HG03442 (cell line): ENCODE measurements at regions not wholly inside any gene's neighbourhood (a gene's known extent, or its start where the extent isn't known, plus 50 kb on each side); places are given as distances from the start of the nearest gene placed in this dataset.
"Not testable (repeated sequence)": the region's sequence is repeated elsewhere in the genome, so short reads cannot be mapped to it uniquely, and the experiment has no call there.

Experiments
- ATAC-seq: cut with Tn5 transposase; IDR thresholded peaks from one replicate; pipeline ENCODE4 v1.9.1; 2021; ENCODE audit warnings: mild to moderate bottlenecking, moderate library complexity; ENCODE audit not compliant: unreplicated experiment

DNA sequence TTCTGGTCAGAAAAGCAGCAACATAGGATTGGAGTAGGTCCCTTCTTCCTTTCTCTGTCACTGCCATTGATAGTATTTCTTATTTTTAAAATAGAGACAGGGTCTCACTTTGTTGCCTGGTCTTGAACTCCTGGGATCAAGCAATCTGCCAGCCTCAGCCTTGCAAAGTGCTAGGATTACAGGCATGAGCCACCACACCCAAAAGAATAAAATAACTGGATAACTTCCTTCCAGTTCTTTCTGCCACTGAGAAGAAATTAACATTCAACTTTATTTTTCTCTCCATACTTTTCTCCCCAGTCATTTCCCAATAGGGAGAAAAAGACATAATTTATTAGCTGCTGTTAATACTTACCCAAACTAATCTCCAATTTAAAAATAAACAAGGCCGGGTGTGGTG is 91.9 kb upstream of the MED13 start:
- ATAC-seq, result no peak

DNA sequence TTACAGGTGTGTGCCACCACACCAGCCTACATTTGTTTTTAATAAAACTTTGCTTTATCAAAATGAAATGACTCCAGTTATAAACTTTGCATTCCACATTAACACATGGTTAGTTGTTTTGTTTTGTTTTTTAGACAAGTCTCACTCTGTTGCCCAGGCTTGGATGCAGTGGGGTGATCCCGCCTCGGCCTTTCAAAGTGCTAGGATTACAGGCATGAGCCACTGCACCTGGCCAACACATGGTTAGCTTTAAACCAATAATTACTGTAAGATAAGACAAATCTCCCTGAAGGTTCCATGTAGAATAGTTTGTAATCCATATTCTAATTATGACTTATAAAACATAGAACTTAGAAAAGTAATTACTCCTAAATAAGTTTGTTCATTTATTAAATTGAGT is 89.8 kb upstream of the MED13 start:
- ATAC-seq, result no peak

DNA sequence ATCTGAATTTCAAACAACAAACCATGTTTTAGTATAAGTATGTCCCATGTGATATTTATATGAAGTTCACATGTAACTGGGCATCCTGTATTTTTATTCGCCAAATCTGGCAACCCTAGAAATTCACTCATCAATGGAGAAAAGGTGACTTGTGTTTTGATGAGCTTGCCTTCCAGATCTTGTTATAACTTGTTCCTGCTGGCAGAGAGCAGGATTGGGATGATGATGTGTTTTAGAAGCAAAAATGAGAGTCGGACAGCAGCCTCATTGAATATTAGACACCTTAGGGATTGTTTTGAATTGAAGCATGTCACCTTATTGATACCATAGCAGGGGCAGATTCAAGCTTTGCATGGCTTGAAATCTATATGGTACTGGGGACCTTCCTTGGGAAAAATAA is 85.4 kb upstream of the MED13 start:
- ATAC-seq, result no peak

DNA sequence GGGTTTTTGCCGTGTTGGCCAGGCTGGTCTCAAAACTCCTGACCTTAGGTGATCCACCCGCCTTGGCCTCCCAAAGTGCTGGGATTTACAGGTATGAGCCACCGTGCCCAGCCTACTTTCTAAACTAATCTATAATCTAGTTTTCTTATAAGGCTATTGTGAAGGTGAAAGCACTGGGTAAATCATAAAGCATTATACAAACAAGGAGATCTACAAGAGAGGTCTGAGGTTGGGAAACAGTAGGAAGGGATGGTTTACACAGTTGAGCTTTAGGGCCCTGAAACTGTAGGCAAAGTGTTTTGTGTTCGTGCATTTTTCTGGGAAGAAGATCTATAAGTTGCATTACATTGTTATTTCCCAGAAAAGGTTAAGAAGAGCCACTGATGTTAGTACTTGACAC is 84.9 kb upstream of the MED13 start:
- no peak for ATAC-seq

DNA sequence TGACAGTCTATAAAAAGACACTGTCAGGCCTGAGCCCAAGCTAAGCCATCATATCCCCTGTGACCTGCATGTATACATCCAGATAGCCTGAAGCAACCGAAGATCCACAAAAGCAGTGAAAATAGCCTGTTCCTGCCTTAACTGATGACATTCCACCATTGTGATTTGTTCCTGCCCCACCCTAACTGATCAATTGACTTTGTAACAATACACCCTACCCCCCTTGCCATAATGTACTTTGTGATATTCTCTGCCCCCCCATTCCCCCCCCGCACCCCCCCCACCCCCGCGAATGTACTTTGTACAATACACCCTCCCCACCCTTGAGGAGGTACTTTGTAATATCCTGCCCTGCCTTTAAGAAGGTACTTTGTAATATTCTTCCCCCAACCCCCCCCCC is 82.2 kb upstream of the MED13 start:
- ATAC-seq, result no peak

DNA sequence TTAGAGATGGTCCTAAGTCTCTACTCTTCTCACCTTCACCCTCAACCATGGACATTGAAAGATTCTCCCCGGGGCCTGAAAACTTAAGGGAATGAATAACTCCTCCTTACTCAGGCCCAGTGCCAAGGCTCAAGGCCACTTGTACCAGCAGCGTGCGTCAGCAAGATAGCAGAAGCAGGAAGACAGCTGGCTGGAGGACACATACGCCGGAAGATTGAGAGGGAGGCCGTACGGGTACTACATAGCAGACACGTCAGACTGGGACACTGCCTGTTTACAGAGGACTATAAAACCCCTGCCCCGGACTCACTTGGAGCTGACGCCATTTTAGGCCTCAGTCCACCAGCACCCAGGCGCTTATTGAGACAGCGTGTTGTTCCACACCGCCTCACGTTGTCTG is 75.8 kb upstream of the MED13 start:
- ATAC-seq, result no peak

DNA sequence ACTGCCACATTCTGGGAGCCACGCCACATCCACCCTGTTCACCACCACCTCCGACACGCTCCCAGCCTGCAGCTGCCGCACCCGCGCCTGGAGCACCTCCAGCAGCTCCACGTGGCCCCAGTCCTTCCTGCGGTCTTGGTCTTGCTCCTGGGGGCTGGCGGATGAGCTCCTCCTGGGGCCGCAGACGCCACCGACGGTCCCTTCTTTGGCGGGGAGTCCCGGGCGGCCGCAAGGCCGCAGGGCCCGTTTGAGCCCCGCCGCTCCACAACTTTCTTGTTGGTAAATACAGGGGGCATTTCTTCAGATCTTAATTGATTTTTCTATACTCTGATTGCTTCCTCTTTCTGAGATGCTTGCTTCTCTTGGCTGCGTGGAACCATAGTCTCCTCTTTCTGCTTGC is 75.3 kb upstream of the MED13 start:
- no peak for ATAC-seq

DNA sequence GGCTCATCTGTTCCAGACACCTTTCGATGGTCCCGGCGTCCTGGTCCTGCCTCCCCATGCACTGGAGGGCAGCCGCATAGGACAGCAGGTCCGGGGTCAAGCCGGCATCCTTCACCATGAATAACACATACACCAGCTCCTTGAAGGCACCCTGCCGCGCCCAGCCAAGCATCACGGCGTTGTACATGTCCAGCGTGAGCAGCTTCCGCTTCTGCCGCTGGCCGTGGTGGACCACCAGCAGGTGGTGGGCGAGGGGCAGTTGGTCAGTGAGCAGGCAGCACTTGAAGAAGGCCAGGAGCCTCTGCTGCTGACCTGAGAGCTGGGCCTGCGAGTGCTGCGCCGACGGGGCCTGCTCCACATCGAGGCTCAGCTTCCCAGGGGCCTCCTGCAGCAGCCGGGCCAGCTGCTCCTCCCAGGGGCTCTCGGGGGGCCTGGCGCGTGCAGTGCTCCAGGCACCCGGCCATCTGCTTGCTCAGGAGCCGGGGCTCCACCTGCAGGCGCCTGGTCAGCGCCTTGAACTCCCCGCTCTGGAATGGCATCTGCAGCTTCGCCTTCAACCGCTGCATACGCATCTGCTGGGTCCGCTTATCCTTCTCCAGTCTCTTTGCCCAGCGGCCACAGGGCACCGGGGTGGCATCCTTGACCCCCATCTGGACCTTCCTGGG is 74.7 kb upstream of the MED13 start:
- ATAC-seq, result not testable (repeated sequence)

DNA sequence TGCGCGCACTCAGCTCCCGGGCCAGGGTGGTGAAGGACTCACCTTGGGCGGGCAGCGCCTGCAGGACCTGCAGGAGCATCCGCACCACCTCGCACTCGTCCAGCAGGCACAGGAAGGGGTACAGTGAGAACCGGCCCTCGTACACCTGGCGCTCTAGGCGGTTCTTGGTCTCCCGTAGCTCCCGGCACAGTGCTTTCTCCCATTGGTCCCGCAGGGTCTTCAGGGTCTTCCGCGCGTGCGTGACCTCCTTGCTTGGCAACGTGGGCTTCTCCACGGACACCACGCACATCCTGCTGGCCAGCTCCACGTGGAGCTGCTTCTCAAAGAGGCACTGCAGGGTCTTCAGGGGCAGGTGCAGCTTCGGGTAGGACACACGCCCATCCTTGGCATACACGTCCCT is 74.1 kb upstream of the MED13 start:
- no peak for ATAC-seq

DNA sequence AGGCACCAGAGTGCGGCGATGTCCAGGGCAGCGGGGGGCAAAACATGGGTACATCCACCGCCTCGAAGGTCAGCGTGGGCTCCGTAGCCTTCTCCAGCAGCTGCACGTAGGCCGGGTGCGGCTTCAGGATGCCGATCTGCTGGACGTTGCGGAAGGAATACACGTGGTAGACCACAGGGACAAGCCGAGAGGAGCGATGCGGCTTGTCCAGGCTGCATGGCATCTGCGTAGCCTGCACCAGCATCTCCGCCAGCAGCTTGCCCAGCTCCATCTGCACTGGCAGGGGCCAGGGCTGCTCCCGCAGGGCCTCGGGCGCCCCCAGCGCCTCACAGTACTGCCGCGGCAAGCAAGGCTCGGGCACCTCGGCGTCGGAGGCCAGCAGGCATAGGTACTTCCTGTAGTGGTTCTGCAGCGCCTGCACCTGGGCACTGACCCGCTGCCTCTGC is 73.6 kb upstream of the MED13 start:
- not testable (repeated sequence) for ATAC-seq

DNA sequence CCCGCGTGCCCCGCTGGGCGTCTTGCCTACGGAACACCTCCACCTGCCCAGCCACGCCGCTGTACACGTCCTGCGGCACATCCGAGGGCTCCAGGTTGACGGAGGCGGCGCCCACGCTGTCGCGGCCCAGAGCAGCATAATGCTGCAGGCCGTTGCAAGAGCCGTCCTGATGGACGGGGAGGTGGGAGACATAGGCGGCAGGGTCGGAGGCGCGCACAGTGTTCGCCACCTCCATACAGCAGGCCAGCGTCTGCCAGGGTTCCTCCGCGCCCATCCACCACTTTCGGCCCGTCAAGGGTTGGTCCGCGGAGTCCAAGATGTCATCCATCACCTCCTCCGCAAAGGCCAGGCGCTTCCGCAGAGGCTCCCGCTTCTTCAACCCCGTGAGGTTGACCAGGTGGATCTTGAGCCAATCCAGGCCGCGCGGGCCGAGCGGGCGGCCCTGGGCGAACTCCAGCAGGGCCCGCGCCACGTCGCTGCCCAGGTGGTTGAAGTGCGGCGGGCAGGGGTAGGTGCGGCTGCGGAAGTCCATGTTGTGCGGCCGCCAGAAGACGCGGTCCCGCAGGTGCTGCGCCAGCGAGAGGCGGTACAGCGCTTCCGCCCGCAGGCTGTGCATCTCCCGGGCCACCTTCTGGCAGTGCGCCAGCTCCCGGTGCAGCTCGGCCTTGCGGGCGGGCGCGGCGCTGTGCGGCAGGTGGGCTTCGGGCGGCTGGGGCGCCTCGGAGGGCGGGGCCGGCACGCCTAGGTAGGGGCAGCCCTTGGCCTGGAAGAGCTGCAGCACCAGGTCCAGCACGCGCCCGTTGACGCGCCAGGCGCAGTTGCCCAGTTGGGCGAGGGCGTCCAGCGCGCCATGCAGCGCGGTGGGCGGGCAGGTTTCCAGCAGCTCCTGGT is 72.9 kb upstream of the MED13 start:
- ATAC-seq, result not testable (repeated sequence)

DNA sequence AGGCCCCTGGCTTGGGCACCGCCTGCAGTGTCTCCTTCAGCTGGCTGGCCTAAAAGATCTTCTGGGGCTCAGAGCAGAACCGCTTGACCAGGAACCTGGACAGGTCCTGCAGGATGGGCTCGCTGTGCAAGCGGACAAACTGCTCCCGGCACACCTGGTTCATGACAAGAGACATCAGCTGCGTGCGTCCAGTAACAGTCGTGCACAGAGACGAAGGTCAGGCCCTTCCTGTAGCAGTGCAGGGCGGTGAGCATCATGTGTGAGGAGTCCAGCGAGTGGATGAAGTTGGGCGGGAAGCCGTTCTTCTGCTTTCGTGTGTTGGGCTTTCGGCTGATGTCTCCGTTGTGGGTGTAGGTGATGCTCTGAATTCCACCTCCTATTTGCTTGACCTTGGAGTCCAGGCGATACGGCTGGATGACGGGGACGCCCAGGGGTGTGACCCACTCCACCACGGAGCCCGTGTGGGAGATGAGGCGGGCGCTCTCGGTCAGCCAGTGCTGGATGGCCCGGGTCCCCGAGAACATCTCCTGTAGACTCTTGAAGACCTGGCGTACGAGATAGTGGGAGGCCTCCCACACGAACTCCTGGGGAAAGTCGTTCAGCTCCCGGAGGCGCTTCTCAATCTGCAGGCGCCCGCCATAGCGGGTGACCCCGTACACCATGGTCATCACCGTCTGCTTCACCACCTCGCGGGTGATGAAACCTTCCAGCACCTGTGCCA is 72.1 kb upstream of the MED13 start:
- not testable (repeated sequence) for ATAC-seq

DNA sequence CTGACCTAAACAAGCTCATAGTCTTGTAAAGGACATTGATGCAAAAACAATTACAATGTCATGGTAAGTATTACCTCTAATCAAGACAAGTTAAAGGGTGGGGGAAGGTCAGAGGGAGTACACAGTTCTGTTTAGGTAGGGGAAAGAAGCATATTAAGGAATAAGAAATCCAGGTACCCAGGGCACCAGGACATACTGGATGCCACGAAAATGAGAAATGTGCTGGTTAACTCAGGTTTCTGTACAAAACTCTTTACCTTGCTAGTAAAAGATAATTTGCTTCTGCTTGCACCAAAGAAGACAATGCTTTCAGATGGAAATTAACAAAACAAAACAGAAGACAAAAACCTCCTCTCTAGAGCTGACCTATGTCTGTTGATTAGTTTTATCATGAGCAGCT is 70.7 kb upstream of the MED13 start:
- ATAC-seq, result no peak

DNA sequence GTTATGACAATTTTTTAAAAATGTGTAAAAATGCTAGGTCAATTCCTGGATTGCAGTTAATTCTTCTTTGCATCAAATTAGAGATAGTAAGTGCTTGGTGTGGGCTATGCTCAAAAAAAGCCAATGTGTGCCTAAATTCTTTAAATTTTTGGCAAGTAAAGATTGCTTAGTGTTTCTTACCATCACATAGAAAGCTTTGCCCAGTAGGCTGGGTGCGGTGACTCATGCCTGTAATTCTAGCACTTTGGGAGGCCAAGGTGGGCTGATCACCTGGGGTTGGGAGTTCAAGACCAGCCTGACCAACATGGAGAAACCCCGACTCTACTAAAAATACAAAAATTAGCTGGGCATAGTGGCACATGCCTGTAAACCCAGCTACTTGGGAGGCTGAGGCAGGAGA is 70.0 kb upstream of the MED13 start:
- not testable (repeated sequence) for ATAC-seq

DNA sequence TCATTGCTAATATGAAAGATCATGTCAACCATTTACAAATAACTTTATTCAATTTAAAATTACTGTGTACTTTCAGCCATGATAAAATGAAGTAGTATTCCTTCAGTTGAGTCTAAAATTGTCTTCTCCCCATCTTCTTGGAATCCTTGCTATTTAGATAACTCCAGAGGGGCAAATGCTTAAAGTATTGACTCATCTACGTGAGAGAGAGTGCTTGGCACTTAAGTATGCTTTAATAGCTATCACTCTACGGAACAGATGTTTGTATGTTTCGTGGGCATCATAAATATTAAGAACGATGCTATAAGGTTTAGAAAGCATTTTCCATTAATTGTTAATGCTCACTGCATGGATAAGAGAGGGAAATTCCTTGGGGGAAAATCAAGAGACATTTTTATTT is 69.3 kb upstream of the MED13 start:
- ATAC-seq, result no peak

DNA sequence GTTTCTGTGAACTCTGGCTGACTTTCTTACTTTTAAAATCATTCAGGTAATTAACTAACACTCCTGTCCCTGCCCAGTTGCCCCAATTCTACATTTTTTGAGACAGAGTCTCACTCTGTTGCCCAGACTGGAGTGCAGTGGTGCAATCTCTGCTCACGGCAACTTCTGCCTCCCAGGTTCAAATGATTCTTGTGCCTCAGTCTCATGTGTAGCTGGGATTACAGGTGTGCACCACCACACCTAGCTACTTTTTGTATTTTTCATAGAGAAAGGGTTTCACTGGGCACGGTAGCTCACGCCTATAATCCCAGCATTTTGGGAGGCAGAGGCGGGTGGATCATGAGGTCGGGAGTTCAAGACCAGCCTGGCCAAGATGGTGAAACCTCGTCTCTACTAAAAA is 66.2 kb upstream of the MED13 start:
- not testable (repeated sequence) for ATAC-seq

DNA sequence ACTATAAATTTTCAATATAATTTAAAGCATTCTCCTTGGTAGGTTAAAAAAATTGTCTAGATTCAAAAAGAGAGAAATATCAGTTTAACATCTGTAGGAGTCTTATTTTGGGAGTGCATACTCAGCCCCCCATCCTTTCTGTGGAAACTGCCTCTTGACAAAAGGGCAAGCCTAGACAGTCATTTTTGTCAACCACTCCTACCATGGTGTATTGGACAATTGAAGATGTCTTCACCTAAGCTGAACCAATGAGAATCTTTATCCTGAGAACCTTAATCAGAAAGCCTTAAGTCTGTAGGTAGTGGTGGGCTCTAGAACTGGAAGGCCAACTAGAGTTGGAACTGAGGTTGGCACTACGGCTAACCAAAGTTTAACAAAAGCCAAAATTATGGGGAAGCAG is 65.7 kb upstream of the MED13 start:
- no peak for ATAC-seq

DNA sequence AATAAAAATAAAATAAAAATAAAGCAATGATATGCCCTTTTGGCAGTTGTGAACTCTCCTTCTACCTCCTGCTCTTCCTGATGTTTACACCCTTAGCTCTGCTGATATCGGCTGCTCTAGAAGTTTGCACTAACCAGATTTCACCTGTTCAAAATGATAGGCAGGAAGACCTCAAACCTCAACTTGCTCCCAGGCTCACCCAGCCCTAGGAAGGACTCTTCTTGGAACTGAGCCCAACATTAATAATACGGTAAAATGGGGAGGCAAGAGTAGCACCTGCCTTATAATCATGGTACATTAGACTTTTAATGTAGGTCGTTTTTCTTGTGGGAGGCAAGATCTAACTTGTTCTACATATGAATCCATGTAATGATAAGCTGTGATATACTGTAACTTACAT is 61.2 kb upstream of the MED13 start:
- no peak for ATAC-seq

DNA sequence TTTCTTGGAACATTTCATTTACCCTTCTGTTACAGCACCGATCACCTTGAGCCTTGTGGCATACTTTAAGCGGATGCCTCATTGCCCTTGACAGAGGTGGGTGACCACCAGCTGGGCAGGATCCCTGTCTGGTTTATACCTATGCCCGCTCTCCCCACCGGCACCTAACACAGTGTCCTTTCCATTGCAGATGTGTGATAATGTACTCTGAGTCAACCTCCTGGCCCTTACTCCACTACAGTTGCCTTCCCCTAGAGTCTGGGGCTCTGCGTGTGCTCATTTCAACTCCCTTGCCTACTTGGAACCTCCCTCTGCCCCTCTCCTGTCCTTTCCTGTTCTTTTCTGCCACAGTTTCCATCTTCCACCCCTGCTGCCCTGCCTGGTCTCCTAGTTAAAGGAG is 60.2 kb upstream of the MED13 start:
- ATAC-seq, result no peak

DNA sequence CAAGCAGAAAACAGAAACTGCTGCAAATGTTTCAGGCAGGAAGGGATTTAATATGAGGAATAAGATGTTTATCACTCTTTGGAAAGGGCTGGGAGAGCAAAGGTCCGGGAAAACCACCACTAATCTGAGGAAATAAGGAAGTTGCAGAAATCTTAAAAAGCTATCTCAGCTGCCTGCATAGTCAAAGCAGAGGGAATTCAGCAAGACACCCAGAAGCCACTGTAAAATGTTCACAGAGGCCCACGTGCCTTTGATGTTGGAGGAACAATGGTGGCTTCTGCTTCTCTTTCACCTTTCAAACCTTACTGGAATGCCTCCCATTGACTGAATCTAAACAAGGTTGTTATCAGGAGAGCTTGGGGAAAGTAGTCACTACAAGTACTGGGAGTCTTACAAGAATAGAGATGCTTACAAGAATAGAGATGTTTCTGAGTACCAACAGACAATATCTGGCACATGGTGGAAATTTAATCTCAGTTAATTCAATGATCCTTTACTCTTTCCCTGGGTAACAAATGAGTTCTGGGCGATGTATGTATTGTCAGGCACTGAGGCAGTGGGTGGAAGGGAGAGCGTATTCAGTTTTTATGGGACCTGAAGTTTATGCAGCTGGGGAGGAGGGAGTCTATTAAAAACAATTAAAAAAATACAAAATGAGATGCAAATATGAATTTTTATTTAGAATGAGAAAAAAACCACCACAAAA is 56.1 kb upstream of the MED13 start:
- ATAC-seq, result no peak

DNA sequence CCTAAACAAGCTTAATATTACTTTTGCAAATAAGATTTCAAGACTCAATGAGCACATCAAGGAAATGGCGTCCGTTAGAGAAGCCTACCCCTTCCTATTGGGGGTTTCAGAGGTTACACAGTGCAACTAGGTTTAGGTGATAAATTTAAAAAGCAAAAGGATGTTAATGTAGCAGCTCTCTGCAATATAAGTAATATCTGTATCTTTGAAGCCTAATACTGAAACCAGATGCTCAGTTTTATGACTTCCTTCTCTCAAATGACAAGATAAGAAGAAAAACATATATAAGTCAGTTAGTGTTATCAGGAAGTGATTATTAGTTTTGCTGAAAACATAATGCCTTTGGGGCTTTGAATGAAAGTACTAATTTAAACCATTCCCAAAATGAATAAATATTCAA is 54.3 kb upstream of the MED13 start:
- peak; percentile 70 for ATAC-seq
